A673 (cell line): ENCODE measurements at regions not wholly inside any gene's neighbourhood (a gene's known extent, or its start where the extent isn't known, plus 50 kb on each side); places are given as distances from the start of the nearest gene placed in this dataset.
"Not testable (repeated sequence)": the region's sequence is repeated elsewhere in the genome, so short reads cannot be mapped to it uniquely, and the experiment has no call there.

ENCODE experiments used
- BruUV-seq: library from RNA; stranded (reverse); fragments of 400-500 nt; replicated peaks from 2 replicates; lab custom pipeline; 2021; lab: Mats Ljungman, UMichigan
- CTCF ChIA-PET: fragments of 300-600 bp; sonication (Branson Sonifier 250); formaldehyde crosslinking; loops from one replicate; lab custom pipeline; 2022; ENCODE audit warnings: antibody characterized with exemption; lab: Charles Lee
- POLR2A ChIA-PET: fragments of 300-600 bp; sonication (Branson Sonifier 250); formaldehyde crosslinking; loops from one replicate; lab custom pipeline; 2022; ENCODE audit warnings: antibody characterized with exemption; ENCODE audit not compliant: low non-redundant PET; lab: Charles Lee
- DNase-seq: peaks from one replicate; pipeline ENCODE4 v3.0.0-alpha.2; 2015; ENCODE audit warnings: low spot score
- H3K27ac ChIP-seq: fragments of 200-600 bp; sonication (generic); 2 replicates; pipeline ENCODE4 v1.5.1; 2016; ENCODE audit warnings: mixed run types, low read depth, mild to moderate bottlenecking, mixed read lengths, antibody characterized with exemption, low read length; ENCODE audit not compliant: poor library complexity, severe bottlenecking
- H3K27me3 ChIP-seq: fragments of 200-600 bp; sonication (generic); replicated peaks from 2 replicates; pipeline ENCODE4 v1.6.1; 2017; ENCODE audit warnings: mixed run types, low read depth, mild to moderate bottlenecking, mixed read lengths, antibody characterized with exemption, low read length; ENCODE audit not compliant: insufficient read depth, poor library complexity
- H3K36me3 ChIP-seq: fragments of 200-600 bp; sonication (generic); 2 replicates; pipeline ENCODE4 v1.6.1; 2016; ENCODE audit warnings: mixed run types, mild to moderate bottlenecking, mixed read lengths, antibody characterized with exemption, low read length; ENCODE audit not compliant: insufficient read depth, poor library complexity, severe bottlenecking
- H3K4me1 ChIP-seq: fragments of 200-600 bp; sonication (generic); 2 replicates; pipeline ENCODE4 v1.6.1; 2017; ENCODE audit warnings: mixed run types, mild to moderate bottlenecking, mixed read lengths, antibody characterized with exemption, low read length; ENCODE audit not compliant: insufficient read depth, poor library complexity, severe bottlenecking
- H3K4me3 ChIP-seq: fragments of 200-600 bp; sonication (generic); 2 replicates; pipeline ENCODE4 v1.5.1; 2016; ENCODE audit warnings: low read depth, mixed run types, mild to moderate bottlenecking, mixed read lengths, low read length; ENCODE audit not compliant: poor library complexity, severe bottlenecking
- H3K9me3 ChIP-seq: fragments of 200-600 bp; sonication (generic); 2 replicates; pipeline ENCODE4 v1.6.1; 2016; ENCODE audit warnings: mixed run types, low read depth, mild to moderate bottlenecking, mixed read lengths, antibody characterized with exemption, low read length; ENCODE audit not compliant: poor library complexity, severe bottlenecking
- EZH2 ChIP-seq: fragments of 200-600 bp; sonication (generic); IDR thresholded peaks from 2 replicates; pipeline ENCODE4 v1.6.1; 2017; ENCODE audit warnings: borderline replicate concordance, low read depth, mild to moderate bottlenecking, mixed read lengths, antibody characterized with exemption, low read length; ENCODE audit not compliant: poor library complexity, severe bottlenecking
- intact Hi-C: fragments of 100-400 bp; cut with micrococcal nuclease; formaldehyde crosslinking; loops from one replicate; pipeline ENCODE4 v1.10.0; 2022; ENCODE audit not compliant: unreplicated experiment
- TF ChIP-seq, protein P1 (sequence below): fragments of 300-800, 200-600 bp; sonication (generic); conservative IDR thresholded peaks from 2 replicates; pipeline ENCODE4 v1.5.1; 2017; ENCODE audit warnings: low read depth, mild to moderate bottlenecking, antibody characterized with exemption, low read length, moderate library complexity, mixed read lengths

DNA sequence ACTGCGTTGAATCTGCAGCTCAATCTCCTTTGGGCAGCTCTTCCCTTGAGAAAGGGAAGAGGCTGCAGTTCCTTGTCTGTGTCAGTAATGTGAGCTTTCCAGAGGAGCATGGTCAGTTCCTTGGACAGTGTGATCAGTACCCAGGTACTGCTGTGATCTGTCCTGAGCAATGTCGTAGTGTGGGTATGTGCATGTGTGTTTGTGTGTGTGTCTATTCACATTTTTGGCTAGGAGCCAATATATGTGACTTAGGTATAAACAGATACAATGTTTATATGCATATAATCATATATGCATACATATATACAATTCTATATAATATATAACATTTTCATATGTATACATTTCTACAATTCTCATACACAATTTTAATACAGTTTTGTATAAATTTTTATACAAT lies 85.4 kb upstream of the OLIG3 start:
- CTCF ChIA-PET = no interaction called here

DNA sequence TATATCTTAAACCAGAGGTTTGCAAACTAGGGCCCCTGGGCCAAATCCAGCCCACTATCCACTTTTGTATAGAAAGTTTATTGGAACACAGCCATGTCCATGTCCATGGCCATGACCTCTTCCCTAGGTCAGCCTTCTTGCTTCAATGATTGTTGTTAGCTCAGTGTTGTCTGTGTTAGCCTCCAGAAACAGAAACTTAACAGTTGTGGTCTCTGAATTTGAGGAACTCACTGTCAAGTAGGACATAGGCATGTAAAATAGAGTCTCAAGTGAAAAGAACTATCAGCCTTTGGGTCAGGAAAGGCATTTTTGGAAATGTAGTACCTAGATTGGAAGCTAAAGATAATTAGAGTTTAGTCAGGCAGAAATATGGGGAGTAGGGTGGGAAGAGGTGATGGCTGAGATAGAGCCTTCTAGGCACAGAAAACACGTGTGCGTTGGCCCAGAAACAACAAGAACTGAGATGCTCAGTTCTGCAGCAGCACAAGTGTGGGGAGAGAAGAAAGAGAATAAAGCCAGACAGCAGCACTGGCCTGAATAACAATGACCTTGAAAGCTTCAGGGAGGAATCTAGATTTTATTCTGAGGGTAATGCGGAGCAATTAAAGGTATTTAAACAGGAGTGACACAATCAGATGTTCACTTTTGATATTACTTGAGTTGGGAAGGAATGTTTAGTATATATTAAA lies 87.0 kb upstream of the OLIG3 start:
- TF ChIP-seq, protein P1, sequence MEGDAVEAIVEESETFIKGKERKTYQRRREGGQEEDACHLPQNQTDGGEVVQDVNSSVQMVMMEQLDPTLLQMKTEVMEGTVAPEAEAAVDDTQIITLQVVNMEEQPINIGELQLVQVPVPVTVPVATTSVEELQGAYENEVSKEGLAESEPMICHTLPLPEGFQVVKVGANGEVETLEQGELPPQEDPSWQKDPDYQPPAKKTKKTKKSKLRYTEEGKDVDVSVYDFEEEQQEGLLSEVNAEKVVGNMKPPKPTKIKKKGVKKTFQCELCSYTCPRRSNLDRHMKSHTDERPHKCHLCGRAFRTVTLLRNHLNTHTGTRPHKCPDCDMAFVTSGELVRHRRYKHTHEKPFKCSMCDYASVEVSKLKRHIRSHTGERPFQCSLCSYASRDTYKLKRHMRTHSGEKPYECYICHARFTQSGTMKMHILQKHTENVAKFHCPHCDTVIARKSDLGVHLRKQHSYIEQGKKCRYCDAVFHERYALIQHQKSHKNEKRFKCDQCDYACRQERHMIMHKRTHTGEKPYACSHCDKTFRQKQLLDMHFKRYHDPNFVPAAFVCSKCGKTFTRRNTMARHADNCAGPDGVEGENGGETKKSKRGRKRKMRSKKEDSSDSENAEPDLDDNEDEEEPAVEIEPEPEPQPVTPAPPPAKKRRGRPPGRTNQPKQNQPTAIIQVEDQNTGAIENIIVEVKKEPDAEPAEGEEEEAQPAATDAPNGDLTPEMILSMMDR = no peak
- TF ChIP-seq EZH2 = no peak
- intact Hi-C loops = no loop called here
- no peak for DNase-seq

More for the DNA sequence above, 85.4 kb upstream of the OLIG3 start:
- peaks cover under 1% of the 10 kb centered on the region for H3K27me3 ChIP-seq
- TF ChIP-seq EZH2 = no peak
- TF ChIP-seq, protein P1 = no peak
- no peak for DNase-seq
- intact Hi-C loops = no loop called here
- H3K9me3 ChIP-seq = no peaks in the 10 kb centered on the region
- H3K4me3 ChIP-seq = no peak overlapping the region
- BruUV-seq = no TSS peak
- H3K36me3 ChIP-seq = no peaks in the 10 kb centered on the region
- POLR2A ChIA-PET = no interaction called here
- no peaks in the 10 kb centered on the region for H3K4me1 ChIP-seq
- no peak overlapping the region for H3K27ac ChIP-seq

DNA sequence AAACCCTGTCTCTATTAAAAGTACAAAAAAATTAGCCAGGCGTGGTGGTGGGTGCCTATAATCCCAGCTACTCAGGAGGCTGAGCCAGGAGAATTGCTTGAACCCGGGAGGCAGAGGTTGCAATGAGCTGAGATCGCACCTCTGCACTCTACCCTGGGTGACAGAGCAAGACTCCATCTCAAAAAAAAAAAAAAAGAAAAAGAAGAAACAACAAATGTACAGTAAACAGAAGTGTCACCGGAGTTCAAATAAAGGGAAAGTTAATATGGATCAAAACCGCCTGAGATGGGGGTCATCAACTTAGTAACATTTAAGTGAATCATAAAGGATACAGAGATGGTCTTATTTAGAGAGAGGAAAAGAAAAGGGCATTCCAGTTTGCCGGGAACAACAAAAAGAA lies 89.3 kb upstream of the OLIG3 start:
- H3K4me1 ChIP-seq, H3K27me3 ChIP-seq, BruUV-seq, H3K9me3 ChIP-seq, H3K4me3 ChIP-seq, POLR2A ChIA-PET, intact Hi-C loops, CTCF ChIA-PET, H3K36me3 ChIP-seq, DNase-seq, H3K27ac ChIP-seq: not testable (repeated sequence)

More for the DNA sequence above, 87.0 kb upstream of the OLIG3 start:
- H3K27ac ChIP-seq = no peak overlapping the region
- no peak overlapping the region for H3K4me3 ChIP-seq
- no peaks in the 10 kb centered on the region for H3K27me3 ChIP-seq
- no TSS peak for BruUV-seq
- no peaks in the 10 kb centered on the region for H3K4me1 ChIP-seq
- no peaks in the 10 kb centered on the region for H3K36me3 ChIP-seq
- H3K9me3 ChIP-seq = no peaks in the 10 kb centered on the region
- ChIA-PET CTCF (no interaction called here), POLR2A (no interaction called here)

DNA sequence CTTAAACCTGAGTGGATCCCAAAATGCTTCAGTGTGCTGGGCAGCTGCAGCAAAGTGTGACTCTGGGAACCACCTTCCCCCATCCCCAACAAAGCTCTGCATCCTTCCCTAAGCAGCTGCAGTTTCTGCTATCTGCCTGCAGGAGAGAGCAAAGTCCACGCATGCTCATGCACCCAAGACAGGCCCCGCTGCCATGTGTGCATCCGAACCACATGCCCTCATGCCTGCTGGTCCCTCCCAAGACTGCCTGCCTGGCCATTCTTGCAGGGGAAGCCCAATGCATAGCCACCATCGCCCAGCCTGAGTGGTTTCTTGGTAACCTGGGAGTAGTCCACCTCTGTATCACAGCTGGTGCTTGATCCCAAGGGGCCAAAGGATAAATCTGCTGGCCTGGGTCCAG lies 94.3 kb upstream of the OLIG3 start:
- ChIA-PET POLR2A (no interaction called here), CTCF (no interaction called here)
- peaks cover 5% of the 10 kb centered on the region for H3K9me3 ChIP-seq
- H3K27ac ChIP-seq = no peak overlapping the region
- no TSS peak for BruUV-seq
- intact Hi-C loops = loop anchor here (5.0 kb wide), 1 partner anchor 246 kb away; no protein-coding TSS in a partner anchor
- peak; percentile 3 for DNase-seq
- no peaks in the 10 kb centered on the region for H3K36me3 ChIP-seq
- H3K27me3 ChIP-seq = no peaks in the 10 kb centered on the region
- no peak for TF ChIP-seq EZH2
- TF ChIP-seq, protein P1 = no peak
- no peaks in the 10 kb centered on the region for H3K4me1 ChIP-seq
- no peak overlapping the region for H3K4me3 ChIP-seq
